Mesendoderm (in vitro differentiated cells): ENCODE measurements at regions not wholly inside any gene's neighbourhood (a gene's known extent, or its start where the extent isn't known, plus 50 kb on each side); places are given as distances from the start of the nearest gene placed in this dataset.
A peak's percentile ranks its signal among the peaks of the same experiment; 100 is the strongest.
"Not testable (repeated sequence)": the region's sequence is repeated elsewhere in the genome, so short reads cannot be mapped to it uniquely, and the experiment has no call there.

ENCODE experiments used
- DNase-seq: peaks from one replicate; pipeline ENCODE4 v3.0.0; 2013
- H2AK5ac ChIP-seq: 2 replicates; pipeline ENCODE4 v1.6.1; 2013; ENCODE audit warnings: low read length, inconsistent platforms
- H2BK120ac ChIP-seq: 2 replicates; pipeline ENCODE4 v1.6.1; 2013; ENCODE audit warnings: low read depth, mild to moderate bottlenecking, low read length, moderate library complexity, mixed read lengths
- H2BK15ac ChIP-seq: replicated peaks from 2 replicates; pipeline ENCODE4 v1.6.1; 2013; ENCODE audit warnings: low read depth, mild to moderate bottlenecking, moderate library complexity
- H2BK5ac ChIP-seq: 2 replicates; pipeline ENCODE4 v1.6.1; 2013; ENCODE audit warnings: low read length, inconsistent platforms
- H3K18ac ChIP-seq: 2 replicates; pipeline ENCODE4 v1.6.1; 2013; ENCODE audit warnings: mild to moderate bottlenecking, low read length, mixed read lengths
- H3K23ac ChIP-seq: one replicate; pipeline ENCODE4 v1.6.1; 2013; ENCODE audit warnings: low read length
- H3K27ac ChIP-seq: 2 replicates; pipeline ENCODE4 v1.5.1; 2013; ENCODE audit warnings: low read depth, mild to moderate bottlenecking, inconsistent platforms, low read length, moderate library complexity
- H3K27me3 ChIP-seq: 2 replicates; pipeline ENCODE4 v1.6.1; 2013; ENCODE audit warnings: low read length, control low read depth, mild to moderate bottlenecking, inconsistent platforms; ENCODE audit not compliant: insufficient read depth, poor library complexity
- H3K36me3 ChIP-seq: 2 replicates; pipeline ENCODE4 v1.6.1; 2013; ENCODE audit warnings: low read length, inconsistent platforms; ENCODE audit not compliant: control insufficient read depth, insufficient read depth
- H3K4ac ChIP-seq: one replicate; pipeline ENCODE4 v1.6.1; 2013; ENCODE audit warnings: low read depth, mild to moderate bottlenecking, low read length, moderate library complexity
- H3K4me1 ChIP-seq: 2 replicates; pipeline ENCODE4 v1.6.1; 2013; ENCODE audit warnings: low read depth, low read length, inconsistent platforms; ENCODE audit not compliant: control insufficient read depth
- H3K4me2 ChIP-seq: 2 replicates; pipeline ENCODE4 v1.6.1; 2013; ENCODE audit warnings: low read length
- H3K4me3 ChIP-seq: 2 replicates; pipeline ENCODE4 v1.5.1; 2013; ENCODE audit warnings: mild to moderate bottlenecking, low read length
- H3K56ac ChIP-seq: one replicate; pipeline ENCODE4 v1.6.1; 2013; ENCODE audit warnings: low read length
- H3K79me1 ChIP-seq: 2 replicates; pipeline ENCODE4 v1.6.1; 2013; ENCODE audit warnings: low read length, inconsistent platforms
- H3K79me2 ChIP-seq: 2 replicates; pipeline ENCODE4 v1.6.1; 2013; ENCODE audit warnings: mild to moderate bottlenecking, low read length; ENCODE audit not compliant: control insufficient read depth, insufficient read depth
- H3K9ac ChIP-seq: 2 replicates; pipeline ENCODE4 v1.6.1; 2013; ENCODE audit warnings: low read length, inconsistent platforms
- H4K5ac ChIP-seq: one replicate; pipeline ENCODE4 v1.6.1; 2013; ENCODE audit warnings: low read length
- H4K8ac ChIP-seq: one replicate; pipeline ENCODE4 v1.6.1; 2013; ENCODE audit warnings: low read depth, mild to moderate bottlenecking, control low read depth, low read length, moderate library complexity
- WGBS: extraction: QIAGEN DNeasy Blood & Tissue Kit; methylation state at CpG from one replicate; pipeline ENCODE4 v1.1.7; 2013; ENCODE audit warnings: low lambda C conversion rate, missing lambda C conversion rate; ENCODE audit not compliant: insufficient coverage; ENCODE audit errors: extremely low coverage; 5-methylcytosine and 5-hydroxymethylcytosine counted together

- H3K18ac ChIP-seq: no peak overlapping the region
- H3K27ac ChIP-seq: no peak overlapping the region
- no peak overlapping the region for H3K56ac ChIP-seq
- no peak for DNase-seq
- no peak overlapping the region for H2BK5ac ChIP-seq
- no peaks in the 10 kb centered on the region for H3K79me1 ChIP-seq
- no peaks in the 10 kb centered on the region for H3K4me1 ChIP-seq
- H2AK5ac ChIP-seq: no peak overlapping the region
- H3K4me2 ChIP-seq: no peak overlapping the region
- H2BK15ac ChIP-seq: no peak overlapping the region
- no peaks in the 10 kb centered on the region for H3K36me3 ChIP-seq
- H3K79me2 ChIP-seq: no peaks in the 10 kb centered on the region
- no peak overlapping the region for H3K9ac ChIP-seq
- no peaks in the 10 kb centered on the region for H3K27me3 ChIP-seq
- H3K4ac ChIP-seq: no peak overlapping the region
- no peak overlapping the region for H3K23ac ChIP-seq
- H3K4me3 ChIP-seq: no peak overlapping the region
- 100% methylated on average over 1 of the region's 3 CpGs for WGBS
- H2BK120ac ChIP-seq: no peak overlapping the region
- no peak overlapping the region for H4K8ac ChIP-seq
- H4K5ac ChIP-seq: no peak overlapping the region
Observed at GRCh38 chr1:197842646-197843045, 59.8 kb upstream of the C1orf53 start.

DNA sequence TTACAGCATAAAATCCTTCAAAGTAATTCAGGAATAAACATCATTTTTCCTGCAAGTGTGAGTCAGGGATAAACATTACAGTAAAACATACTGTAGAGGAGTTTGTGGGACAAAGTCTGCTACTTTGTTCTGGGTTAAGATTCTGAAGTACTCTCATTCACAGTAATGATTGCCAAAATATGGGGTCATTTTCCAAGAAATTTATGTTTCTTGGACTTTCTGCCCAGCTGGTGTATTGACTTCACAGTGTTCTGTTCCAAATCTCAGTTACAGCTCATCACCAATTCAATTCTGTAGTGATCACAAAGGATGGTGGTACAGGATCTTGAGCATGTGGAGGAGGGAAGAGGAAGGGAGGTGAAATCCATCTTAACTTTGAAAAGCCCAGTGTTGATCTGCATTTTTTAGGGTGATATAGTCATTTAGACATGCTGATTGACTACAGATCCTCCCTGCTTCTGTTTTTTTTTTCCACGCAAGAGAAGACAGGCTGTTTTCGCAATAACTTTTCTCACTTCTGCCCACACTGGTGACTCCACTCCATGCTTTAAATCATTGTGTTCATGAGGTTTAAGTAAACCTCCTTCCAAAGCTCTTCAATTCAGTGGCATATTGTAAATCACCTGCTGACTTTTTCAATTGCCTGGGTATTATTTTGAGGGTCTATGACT, 60.4 kb upstream of the C1orf53 start:
- Histone ChIP-seq H2BK5ac (no peak overlapping the region), H3K79me1 (no peaks in the 10 kb centered on the region), H2BK120ac (no peak overlapping the region), H3K4me1 (no peaks in the 10 kb centered on the region), H3K4me2 (no peak overlapping the region), H3K9ac (no peak overlapping the region), H3K18ac (no peak overlapping the region), H3K4ac (no peak overlapping the region), H3K36me3 (no peaks in the 10 kb centered on the region), H3K79me2 (no peaks in the 10 kb centered on the region), H3K56ac (no peak overlapping the region), H2AK5ac (no peak overlapping the region), H4K5ac (no peak overlapping the region), H3K23ac (no peak overlapping the region), H3K4me3 (no peak overlapping the region), H3K27me3 (no peaks in the 10 kb centered on the region), H2BK15ac (no peak overlapping the region), H3K27ac (no peak overlapping the region), H4K8ac (no peak overlapping the region)
- DNase-seq: no peak
- no CpG with 5 or more reads among the region's 2 CpGs for WGBS

DNA sequence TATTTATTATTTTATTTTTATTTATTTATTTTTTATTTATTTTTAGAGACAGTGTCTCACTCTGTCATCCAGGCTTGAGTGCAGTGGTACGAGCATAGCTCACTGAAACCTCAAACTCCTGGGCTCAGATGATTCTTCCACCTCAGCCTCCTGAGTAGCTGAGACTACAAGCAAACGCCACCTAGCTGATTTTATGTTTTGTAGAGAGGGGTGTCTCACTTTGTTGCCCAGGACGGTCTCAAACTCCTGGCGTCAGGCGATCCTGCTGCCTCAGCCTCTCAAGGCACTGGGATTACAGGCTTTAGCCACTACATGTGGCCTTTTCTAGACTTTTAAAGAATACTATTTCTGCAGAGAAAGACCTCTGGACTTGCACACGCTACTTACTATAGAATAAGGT, 61.3 kb upstream of the C1orf53 start:
- no peaks in the 10 kb centered on the region for H3K79me2 ChIP-seq
- WGBS: no CpG with 5 or more reads among the region's 6 CpGs
- no peaks in the 10 kb centered on the region for H3K27me3 ChIP-seq
- no peaks in the 10 kb centered on the region for H3K4me1 ChIP-seq
- no peaks in the 10 kb centered on the region for H3K79me1 ChIP-seq
- no peak overlapping the region for H3K4ac ChIP-seq
- no peaks in the 10 kb centered on the region for H3K36me3 ChIP-seq
- H2AK5ac ChIP-seq: no peak overlapping the region
- H4K5ac ChIP-seq: no peak overlapping the region
- no peak overlapping the region for H4K8ac ChIP-seq
- peak; percentile 4 for DNase-seq
- H3K9ac ChIP-seq: no peak overlapping the region
- no peak overlapping the region for H3K18ac ChIP-seq
- H3K4me3 ChIP-seq: no peak overlapping the region
- H3K23ac ChIP-seq: no peak overlapping the region
- no peak overlapping the region for H3K56ac ChIP-seq
- no peak overlapping the region for H2BK120ac ChIP-seq
- no peak overlapping the region for H2BK5ac ChIP-seq
- H2BK15ac ChIP-seq: no peak overlapping the region
- H3K27ac ChIP-seq: no peak overlapping the region
- no peak overlapping the region for H3K4me2 ChIP-seq

DNA sequence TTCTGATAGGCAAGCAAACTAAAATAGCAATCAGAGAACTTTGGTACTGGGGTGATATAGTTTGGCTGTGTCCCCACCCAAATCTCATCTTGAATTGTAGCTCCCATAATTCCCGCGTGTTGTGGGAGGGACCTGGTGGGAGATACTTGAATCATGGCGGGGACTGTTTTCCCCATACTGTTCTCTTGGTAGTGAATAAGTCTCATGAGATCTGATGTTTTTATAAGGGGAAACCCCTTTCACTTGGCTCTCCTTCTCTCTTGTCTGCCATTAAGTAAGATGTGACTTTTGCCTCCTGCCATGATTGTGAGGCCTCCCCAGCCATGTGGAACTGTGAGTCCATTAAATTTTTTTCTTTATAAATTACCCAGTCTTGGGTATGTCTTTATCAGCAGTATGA, 62.6 kb upstream of the C1orf53 start:
- not testable (repeated sequence) for H3K27me3 ChIP-seq, H3K18ac ChIP-seq, H2AK5ac ChIP-seq, H2BK15ac ChIP-seq, DNase-seq, H3K9ac ChIP-seq, H3K4me1 ChIP-seq, H4K5ac ChIP-seq, H2BK120ac ChIP-seq, H3K23ac ChIP-seq, H3K4ac ChIP-seq, H4K8ac ChIP-seq, H3K79me2 ChIP-seq, H3K79me1 ChIP-seq, H3K4me3 ChIP-seq, H3K36me3 ChIP-seq, H3K56ac ChIP-seq, H3K4me2 ChIP-seq, H3K27ac ChIP-seq, H2BK5ac ChIP-seq
- no CpG with 5 or more reads among the region's 3 CpGs for WGBS

DNA sequence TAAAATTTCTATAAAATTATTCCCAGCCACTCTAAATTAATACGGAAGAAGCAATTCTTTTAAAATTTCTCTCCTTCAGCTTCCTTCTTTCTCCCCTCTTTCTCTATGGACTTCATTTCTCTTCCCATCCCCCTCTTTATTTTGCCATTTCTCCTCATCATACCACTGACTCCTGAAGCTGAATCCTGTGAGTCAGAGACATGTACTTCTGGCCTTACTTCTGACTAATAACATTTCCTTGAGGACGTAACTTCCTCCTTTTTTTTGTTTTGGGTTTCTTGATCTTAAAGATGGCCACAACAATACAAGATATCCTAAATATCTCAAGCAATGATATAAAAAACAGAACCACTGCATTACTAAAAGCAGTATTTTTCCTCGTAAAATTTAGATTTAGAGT, 63.6 kb upstream of the DENND1B start:
- Histone ChIP-seq H4K8ac (no peak overlapping the region), H3K4me2 (no peak overlapping the region), H3K79me1 (no peaks in the 10 kb centered on the region), H3K27me3 (no peaks in the 10 kb centered on the region), H3K4ac (no peak overlapping the region), H2BK5ac (no peak overlapping the region), H3K18ac (no peak overlapping the region), H3K36me3 (no peaks in the 10 kb centered on the region), H2BK120ac (no peak overlapping the region), H3K79me2 (no peaks in the 10 kb centered on the region), H3K56ac (no peak overlapping the region), H3K4me1 (no peaks in the 10 kb centered on the region), H2AK5ac (no peak overlapping the region), H3K4me3 (no peak overlapping the region), H3K23ac (no peak overlapping the region), H4K5ac (no peak overlapping the region), H3K9ac (no peak overlapping the region), H2BK15ac (no peak overlapping the region), H3K27ac (no peak overlapping the region)
- WGBS: no CpG with 5 or more reads among the region's 3 CpGs
- no peak for DNase-seq

DNA sequence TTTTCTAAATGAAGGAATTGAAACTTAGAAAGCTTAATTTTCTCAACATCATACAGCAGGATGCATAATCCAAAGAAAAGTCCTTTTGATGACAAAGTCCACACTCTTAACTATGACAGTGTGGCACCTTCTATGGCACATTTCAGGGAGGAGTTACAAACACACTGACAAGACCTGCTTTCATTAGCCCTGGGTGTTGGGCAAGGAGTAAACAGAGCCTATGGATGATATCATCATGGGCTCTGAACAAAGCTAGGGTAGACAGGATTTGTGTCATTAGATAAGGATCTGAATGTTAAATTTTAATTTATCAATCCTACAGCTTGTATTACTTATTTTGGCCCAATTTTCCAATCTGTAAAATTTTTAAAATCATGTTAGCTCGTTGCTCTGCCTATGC, 62.6 kb upstream of the DENND1B start:
- H2BK120ac ChIP-seq: no peak overlapping the region
- H3K27ac ChIP-seq: no peak overlapping the region
- H4K5ac ChIP-seq: no peak overlapping the region
- no peaks in the 10 kb centered on the region for H3K27me3 ChIP-seq
- no peak overlapping the region for H3K4me2 ChIP-seq
- H3K4me3 ChIP-seq: no peak overlapping the region
- H2BK15ac ChIP-seq: no peak overlapping the region
- no peak for DNase-seq
- no peak overlapping the region for H3K9ac ChIP-seq
- WGBS: no CpG with 5 or more reads among the region's 1 CpG
- H3K18ac ChIP-seq: no peak overlapping the region
- no peaks in the 10 kb centered on the region for H3K79me1 ChIP-seq
- no peak overlapping the region for H2AK5ac ChIP-seq
- H4K8ac ChIP-seq: no peak overlapping the region
- no peak overlapping the region for H3K4ac ChIP-seq
- no peaks in the 10 kb centered on the region for H3K4me1 ChIP-seq
- H3K56ac ChIP-seq: no peak overlapping the region
- H3K79me2 ChIP-seq: no peaks in the 10 kb centered on the region
- no peak overlapping the region for H3K23ac ChIP-seq
- H3K36me3 ChIP-seq: no peaks in the 10 kb centered on the region
- no peak overlapping the region for H2BK5ac ChIP-seq
